GM19351 (cell line): ENCODE measurements at regions not wholly inside any gene's neighbourhood (a gene's known extent, or its start where the extent isn't known, plus 50 kb on each side); places are given as distances from the start of the nearest gene placed in this dataset.

Experiments
- ATAC-seq: cut with Tn5 transposase; IDR thresholded peaks from one replicate; pipeline ENCODE4 v1.9.1; 2021; ENCODE audit warnings: mild to moderate bottlenecking, moderate library complexity; ENCODE audit not compliant: unreplicated experiment

- no peak for ATAC-seq
Measured at GRCh38 chr6:24051942-24052589, 73.9 kb upstream of the NRSN1 start.

DNA sequence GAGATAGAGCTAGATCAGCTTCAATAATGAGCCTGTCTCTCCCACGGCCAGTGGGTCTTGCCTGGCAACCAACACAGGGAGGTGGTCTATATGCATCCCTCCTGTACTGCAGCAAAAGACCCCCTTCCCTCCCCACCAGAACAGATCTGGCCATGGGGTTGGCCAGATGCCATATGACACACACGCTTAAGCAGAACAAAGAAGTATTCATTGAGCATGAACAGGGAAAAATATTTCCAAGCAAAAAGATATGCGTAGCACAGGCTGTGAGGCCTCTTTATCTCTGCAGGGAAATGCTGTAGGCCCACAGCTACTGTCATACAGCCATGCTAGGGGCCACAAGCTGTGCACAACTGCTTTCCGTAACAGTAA lies 73.4 kb upstream of the NRSN1 start:
- ATAC-seq, result no peak

DNA sequence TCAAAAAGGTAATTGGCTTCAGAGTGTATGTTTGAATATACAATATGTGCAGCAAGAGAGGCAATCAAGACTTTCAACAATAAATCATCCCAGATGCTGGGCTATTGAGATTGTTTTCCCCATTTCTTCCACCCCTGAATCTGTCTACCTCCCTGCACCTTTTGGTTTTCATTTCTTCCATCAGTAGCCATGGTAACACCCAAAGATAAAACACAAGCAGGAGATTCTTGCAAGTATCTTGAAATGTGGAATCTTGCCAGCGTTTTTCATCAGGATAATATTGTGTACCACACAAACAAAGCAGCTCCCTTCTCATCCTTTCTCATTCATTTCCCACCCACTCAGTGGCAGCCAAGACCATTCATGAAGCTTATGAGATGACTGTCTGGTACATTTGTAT lies 73.0 kb upstream of the NRSN1 start:
- no peak for ATAC-seq

- ATAC-seq, result no peak
Measured at GRCh38 chr6:24054388-24054787, 71.6 kb upstream of the NRSN1 start.

DNA sequence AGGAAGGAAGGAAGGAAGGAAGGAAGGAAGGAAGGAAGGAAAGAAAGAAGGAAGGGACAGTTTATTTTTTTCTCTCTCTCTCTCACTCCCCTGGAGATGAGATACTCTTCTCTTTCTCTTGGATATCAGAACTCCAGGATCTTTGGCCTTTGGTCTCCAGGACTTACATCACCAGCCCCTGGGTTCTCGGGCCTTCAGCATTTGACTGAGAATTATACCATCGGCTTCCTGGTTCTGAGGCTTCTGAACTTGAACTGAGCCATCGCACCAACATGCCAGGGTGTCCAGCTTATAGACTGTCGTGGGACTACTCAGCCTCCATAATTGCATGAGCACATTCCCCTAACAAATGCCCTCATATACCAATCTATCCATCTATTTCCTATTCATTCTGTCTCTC lies 69.4 kb upstream of the NRSN1 start:
- no peak for ATAC-seq

DNA sequence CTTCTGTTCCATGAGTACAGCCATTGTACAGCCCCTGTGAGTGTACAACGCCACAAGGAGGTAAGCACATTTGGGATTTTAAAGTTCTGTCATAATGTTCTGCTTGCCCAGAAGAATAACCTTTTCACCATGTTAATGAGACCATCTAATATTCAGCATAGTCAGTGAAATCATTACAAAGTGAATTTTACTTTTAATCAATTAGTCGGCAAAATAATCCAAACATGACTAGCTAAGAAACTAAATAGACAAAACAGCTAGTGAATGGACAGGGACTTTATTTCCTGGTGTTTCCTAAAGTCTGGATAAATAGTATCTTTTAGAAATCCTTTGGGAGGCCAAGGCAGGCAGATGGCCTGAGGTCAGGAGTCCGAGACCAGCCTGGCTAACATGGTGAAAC lies 69.0 kb upstream of the NRSN1 start:
- no peak for ATAC-seq

GRCh38 chr6:24060982-24061754 lies 64.8 kb upstream of the NRSN1 start:
- peak; percentile 95 for ATAC-seq

- no peak for ATAC-seq
Measured at GRCh38 chr6:24064106-24064505, 61.9 kb upstream of the NRSN1 start.

DNA sequence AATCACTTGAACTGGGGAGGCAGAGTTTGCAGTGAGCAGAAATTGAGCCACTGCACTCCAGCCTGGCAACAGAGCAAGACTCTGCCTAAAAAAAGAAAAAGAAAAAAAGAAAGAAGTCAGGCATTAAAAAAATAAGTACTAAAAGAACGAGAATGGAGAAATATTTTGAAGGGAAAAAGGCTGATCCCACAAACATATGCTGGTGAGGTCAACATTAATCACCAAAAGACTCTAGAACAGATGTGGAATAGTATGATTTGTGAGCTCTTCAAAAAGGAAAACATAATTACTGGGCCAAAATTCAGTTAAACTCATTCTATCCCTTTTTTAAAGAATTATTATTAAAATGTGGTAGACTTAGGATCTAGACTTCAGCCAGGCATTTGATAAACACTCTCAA lies 61.2 kb upstream of the NRSN1 start:
- ATAC-seq, result no peak

DNA sequence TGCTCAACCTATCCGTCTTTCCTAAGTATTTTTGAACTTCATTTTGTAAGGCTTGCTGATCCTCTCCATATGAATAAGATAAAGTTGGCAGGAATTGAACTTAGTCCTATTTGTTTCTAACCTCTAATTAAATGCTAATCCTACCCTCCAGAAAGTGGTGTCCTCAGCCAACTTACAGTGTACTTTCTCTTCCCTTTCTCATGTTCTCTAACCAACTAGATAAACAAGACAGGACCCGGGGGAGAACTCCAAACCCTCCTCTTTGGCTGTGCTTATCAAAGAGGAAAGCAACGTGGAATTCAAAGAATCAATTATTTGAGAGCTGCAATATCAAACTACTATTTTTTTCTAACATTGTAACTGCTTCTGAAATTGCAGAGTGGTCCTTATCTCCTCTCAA lies 56.5 kb upstream of the NRSN1 start:
- ATAC-seq, result no peak

GRCh38 chr6:24072038-24072746 lies 53.8 kb upstream of the NRSN1 start:
- peak; percentile 51 for ATAC-seq

DNA sequence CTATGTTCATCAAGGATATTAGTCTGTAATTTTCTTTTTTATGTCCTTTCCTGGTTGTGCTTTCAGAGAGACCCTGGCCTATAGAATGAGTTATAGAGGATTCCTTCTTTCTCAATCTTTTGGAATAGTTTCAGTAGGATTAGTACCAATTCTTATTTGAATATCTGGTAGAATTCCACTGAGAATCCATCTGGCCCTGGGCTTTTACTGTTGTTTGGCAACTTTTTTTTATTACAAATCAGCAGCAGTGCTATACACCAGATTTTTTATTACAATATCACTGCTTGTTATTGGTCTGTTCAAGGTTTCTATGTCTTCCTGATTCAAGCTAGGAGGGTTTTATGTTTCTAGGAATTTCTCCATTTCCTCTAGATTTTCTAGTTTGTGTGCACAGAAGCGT lies 50.0 kb upstream of the NRSN1 start:
- no peak for ATAC-seq
